Keratinocyte (primary cell): ENCODE measurements at regions not wholly inside any gene's neighbourhood (a gene's known extent, or its start where the extent isn't known, plus 50 kb on each side); places are given as distances from the start of the nearest gene placed in this dataset.
"Not testable (repeated sequence)": the region's sequence is repeated elsewhere in the genome, so short reads cannot be mapped to it uniquely, and the experiment has no call there.

Source experiments
- DNase-seq: peaks from one replicate; pipeline ENCODE4 v3.0.0-alpha.2; 2011; ENCODE audit warnings: low read depth, missing footprints, low spot score
- FAIRE-seq: peaks from 2 replicates; lab custom pipeline; 2011; peaks lifted over from hg19 to GRCh38; lab: Jason Lieb, UNC
- H2AFZ ChIP-seq: 2 replicates; pipeline ENCODE4 v1.6.0; 2012; ENCODE audit warnings: low read length, control low read depth, inconsistent platforms; ENCODE audit not compliant: control insufficient read depth
- H3K27ac ChIP-seq: 2 replicates; pipeline ENCODE4 v1.5.1; 2011; ENCODE audit warnings: low read length; ENCODE audit not compliant: control insufficient read depth, insufficient read depth
- H3K27me3 ChIP-seq: 3 replicates; pipeline ENCODE4 v1.6.0; 2011; ENCODE audit warnings: low read length; ENCODE audit not compliant: control insufficient read depth, insufficient read depth; ENCODE audit errors: extremely low read depth
- H3K36me3 ChIP-seq, 2 experiments: 2 replicates in 1 of 2; 3 replicates in 1 of 2; pipeline ENCODE4 v1.5.1; 2011; ENCODE audit warnings: low read length in 2 of 2, mild to moderate bottlenecking in 1 of 2; ENCODE audit not compliant: control insufficient read depth in 2 of 2, insufficient read depth in 2 of 2; ENCODE audit errors: extremely low read depth in 1 of 2
- H3K4me1 ChIP-seq: 3 replicates; pipeline ENCODE4 v1.5.1; 2011; ENCODE audit warnings: low read length; ENCODE audit not compliant: control insufficient read depth, insufficient read depth; ENCODE audit errors: extremely low read depth
- H3K4me2 ChIP-seq: 3 replicates; pipeline ENCODE4 v1.6.0; 2011; ENCODE audit warnings: low read depth, low read length; ENCODE audit not compliant: control insufficient read depth, insufficient read depth; ENCODE audit errors: extremely low read depth
- H3K4me3 ChIP-seq, 3 experiments: fragments of 200-600 bp in 1 of 3; sonication (generic) in 1 of 3; 2 replicates in 2 of 3; 3 replicates in 1 of 3; pipeline ENCODE4 v1.5.1; 2011 to 2016; ENCODE audit warnings: low read length in 3 of 3, mild to moderate bottlenecking in 3 of 3, control low read depth in 2 of 3, inconsistent platforms in 1 of 3, low read depth in 1 of 3, mixed read lengths in 1 of 3, mixed run types in 1 of 3, moderate library complexity in 1 of 3; ENCODE audit not compliant: control insufficient read depth in 2 of 3, insufficient read depth in 2 of 3; ENCODE audit errors: extremely low read depth in 1 of 3
- H3K79me2 ChIP-seq: 2 replicates; pipeline ENCODE4 v1.6.0; 2012; ENCODE audit warnings: low read length; ENCODE audit not compliant: control insufficient read depth, insufficient read depth
- H3K9ac ChIP-seq: 3 replicates; pipeline ENCODE4 v1.6.0; 2011; ENCODE audit warnings: low read length; ENCODE audit not compliant: control insufficient read depth, insufficient read depth; ENCODE audit errors: extremely low read depth
- H3K9me1 ChIP-seq: 3 replicates; pipeline ENCODE4 v1.6.0; 2011; ENCODE audit warnings: low read length; ENCODE audit not compliant: control insufficient read depth, insufficient read depth; ENCODE audit errors: extremely low read depth
- H3K9me3 ChIP-seq: 2 replicates; pipeline ENCODE4 v1.5.1; 2012; ENCODE audit warnings: low read depth, low read length; ENCODE audit not compliant: control insufficient read depth
- H4K20me1 ChIP-seq: 3 replicates; pipeline ENCODE4 v1.6.0; 2011; ENCODE audit warnings: low read length; ENCODE audit not compliant: control insufficient read depth, insufficient read depth; ENCODE audit errors: extremely low read depth
- EZH2 ChIP-seq: IDR thresholded peaks from one replicate; pipeline ENCODE4 v1.6.1; 2012; ENCODE audit warnings: inconsistent platforms, mild to moderate bottlenecking, low read length, moderate library complexity
- dilution Hi-C: fragments of 300-500 bp; cut with MboI; formaldehyde crosslinking; loops from one replicate; pipeline ENCODE4 v1.7.0; 2020; ENCODE audit warnings: low sequenced_read_pairs; ENCODE audit not compliant: extremely low pct_ligation_motif_present
- TF ChIP-seq, protein P1 (sequence below), 3 experiments: IDR thresholded peaks in 1 of 3; conservative IDR thresholded peaks in 1 of 3; optimal IDR thresholded peaks in 1 of 3; 2 replicates in 2 of 3; 3 replicates in 1 of 3; pipeline versions ENCODE3 to v1.5.1; 2011; ENCODE audit warnings: low read length in 3 of 3, mild to moderate bottlenecking in 3 of 3, moderate library complexity in 2 of 3, control low read depth in 1 of 3, inconsistent platforms in 1 of 3; ENCODE audit not compliant: insufficient read depth in 2 of 3; ENCODE audit errors: extremely low read depth in 1 of 3

DNA sequence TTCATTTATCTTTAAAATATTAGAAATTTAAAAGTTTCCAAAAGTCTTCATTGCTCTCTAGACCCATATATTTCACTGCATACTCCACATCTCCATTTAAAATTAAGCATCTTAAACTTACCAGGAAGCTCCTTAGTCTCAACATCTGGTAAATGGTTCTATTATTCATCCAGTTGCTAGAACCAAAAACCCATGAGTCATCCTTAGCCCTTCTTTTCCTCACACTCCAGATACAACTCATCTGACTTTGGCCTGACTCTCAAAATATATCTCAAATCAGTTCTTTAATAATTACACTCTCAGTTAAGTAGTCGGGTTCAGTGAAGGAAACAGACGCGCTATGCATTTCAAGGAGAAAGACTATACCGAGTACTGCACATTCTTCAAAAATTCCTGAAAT is 110.2 kb upstream of the COX7C start:
- H3K9ac ChIP-seq: no peak overlapping the region
- DNase-seq: no peak
- H3K9me1 ChIP-seq: no peaks in the 10 kb centered on the region
- no peaks in the 10 kb centered on the region for H3K36me3 ChIP-seq
- no peaks in the 10 kb centered on the region for H4K20me1 ChIP-seq
- H3K4me2 ChIP-seq: no peak overlapping the region
- no peaks in the 10 kb centered on the region for H3K27me3 ChIP-seq
- H3K4me1 ChIP-seq: no peaks in the 10 kb centered on the region
- TF ChIP-seq EZH2: no peak
- TF ChIP-seq, protein P1, sequence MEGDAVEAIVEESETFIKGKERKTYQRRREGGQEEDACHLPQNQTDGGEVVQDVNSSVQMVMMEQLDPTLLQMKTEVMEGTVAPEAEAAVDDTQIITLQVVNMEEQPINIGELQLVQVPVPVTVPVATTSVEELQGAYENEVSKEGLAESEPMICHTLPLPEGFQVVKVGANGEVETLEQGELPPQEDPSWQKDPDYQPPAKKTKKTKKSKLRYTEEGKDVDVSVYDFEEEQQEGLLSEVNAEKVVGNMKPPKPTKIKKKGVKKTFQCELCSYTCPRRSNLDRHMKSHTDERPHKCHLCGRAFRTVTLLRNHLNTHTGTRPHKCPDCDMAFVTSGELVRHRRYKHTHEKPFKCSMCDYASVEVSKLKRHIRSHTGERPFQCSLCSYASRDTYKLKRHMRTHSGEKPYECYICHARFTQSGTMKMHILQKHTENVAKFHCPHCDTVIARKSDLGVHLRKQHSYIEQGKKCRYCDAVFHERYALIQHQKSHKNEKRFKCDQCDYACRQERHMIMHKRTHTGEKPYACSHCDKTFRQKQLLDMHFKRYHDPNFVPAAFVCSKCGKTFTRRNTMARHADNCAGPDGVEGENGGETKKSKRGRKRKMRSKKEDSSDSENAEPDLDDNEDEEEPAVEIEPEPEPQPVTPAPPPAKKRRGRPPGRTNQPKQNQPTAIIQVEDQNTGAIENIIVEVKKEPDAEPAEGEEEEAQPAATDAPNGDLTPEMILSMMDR (optimal IDR thresholded peaks at IDR 0.05 in 1 of 3, IDR thresholded peaks at IDR 0.05 in 1 of 3, conservative IDR thresholded peaks at IDR 0.05 in 1 of 3; ENCODE audit: extremely low read depth in 1 of 3, insufficient read depth in 2 of 3, low read length in 3 of 3): no peak
- H3K27ac ChIP-seq: no peak overlapping the region
- no peak for FAIRE-seq
- no peak overlapping the region for H2AFZ ChIP-seq
- dilution Hi-C loops: no loop called here
- no peaks in the 10 kb centered on the region for H3K79me2 ChIP-seq
- H3K4me3 ChIP-seq: no peak overlapping the region
- no peaks in the 10 kb centered on the region for H3K9me3 ChIP-seq

DNA sequence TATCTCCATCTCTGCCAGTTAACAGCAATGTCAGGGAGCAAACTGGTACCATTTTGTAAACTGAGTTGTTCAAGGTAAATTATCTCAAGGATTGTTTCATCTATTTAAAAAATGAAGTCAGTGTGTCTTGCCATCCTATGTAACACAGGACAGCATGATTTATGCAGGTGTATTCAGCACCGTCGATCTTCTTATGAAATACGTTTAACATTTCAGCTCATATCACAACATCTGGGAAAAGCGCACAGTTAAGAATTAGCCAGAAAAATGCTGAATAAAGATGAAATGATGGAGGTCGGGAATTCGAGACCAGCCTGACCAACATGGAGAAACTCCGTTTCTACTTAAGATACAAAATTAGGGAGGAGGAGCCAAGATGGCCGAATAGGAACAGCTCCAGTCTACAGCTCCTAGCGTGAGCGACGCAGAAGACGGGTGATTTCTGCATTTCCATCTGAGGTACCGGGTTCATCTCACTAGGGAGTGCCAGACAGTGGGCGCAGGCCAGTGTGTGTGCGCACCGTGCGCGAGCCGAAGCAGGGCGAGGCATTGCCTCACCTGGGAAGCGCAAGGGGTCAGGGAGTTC is 107.3 kb upstream of the COX7C start:
- not testable (repeated sequence) for H3K9me3 ChIP-seq, FAIRE-seq, H4K20me1 ChIP-seq

DNA sequence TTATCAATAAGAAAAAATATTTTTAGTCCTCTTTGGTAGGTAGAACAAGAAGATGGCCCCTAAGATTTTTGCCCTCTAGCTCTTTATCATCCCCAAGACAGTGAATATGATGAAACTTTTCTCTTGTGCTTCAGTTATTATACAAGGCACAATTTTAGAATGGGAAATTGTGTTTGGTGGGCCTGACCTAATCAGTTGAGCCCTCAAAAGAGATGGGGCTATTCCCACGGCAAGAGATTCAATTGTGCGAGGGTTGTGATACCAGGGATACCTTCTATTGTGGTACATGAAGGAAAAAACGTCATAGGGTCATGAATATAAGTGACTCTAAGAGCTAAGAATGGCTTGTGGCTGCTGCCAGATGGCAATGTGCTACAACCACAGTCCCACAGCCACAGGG is 94.0 kb upstream of the COX7C start:
- FAIRE-seq (no peak), DNase-seq (no peak)
- Histone ChIP-seq H3K9me1 (no peaks in the 10 kb centered on the region), H3K4me2 (no peak overlapping the region), H4K20me1 (no peaks in the 10 kb centered on the region), H3K9ac (no peak overlapping the region), H2AFZ (no peak overlapping the region), H3K4me1 (no peaks in the 10 kb centered on the region), H3K36me3 (no peaks in the 10 kb centered on the region), H3K9me3 (no peaks in the 10 kb centered on the region), H3K27ac (no peak overlapping the region), H3K4me3 (no peak overlapping the region), H3K27me3 (no peaks in the 10 kb centered on the region), H3K79me2 (no peaks in the 10 kb centered on the region)
- no peak for TF ChIP-seq EZH2
- TF ChIP-seq, protein P1 (optimal IDR thresholded peaks at IDR 0.05 in 1 of 3, IDR thresholded peaks at IDR 0.05 in 1 of 3, conservative IDR thresholded peaks at IDR 0.05 in 1 of 3; ENCODE audit: extremely low read depth in 1 of 3, insufficient read depth in 2 of 3, low read length in 3 of 3): no peak
- dilution Hi-C loops: no loop called here

More for the DNA sequence above, 107.3 kb upstream of the COX7C start:
- dilution Hi-C loops, H3K36me3 ChIP-seq, H3K79me2 ChIP-seq, H3K27ac ChIP-seq, H3K9ac ChIP-seq, H3K4me1 ChIP-seq, H2AFZ ChIP-seq, H3K4me3 ChIP-seq, H3K9me1 ChIP-seq, H3K4me2 ChIP-seq, DNase-seq, H3K27me3 ChIP-seq: not testable (repeated sequence)
